TTC549 (cell line): ENCODE measurements at regions not wholly inside any gene's neighbourhood (a gene's known extent, or its start where the extent isn't known, plus 50 kb on each side); places are given as distances from the start of the nearest gene placed in this dataset.

Source experiments
- FAIRE-seq: peaks from 2 replicates; lab custom pipeline; 2012; peaks lifted over from hg19 to GRCh38; lab: Jason Lieb, UNC

- FAIRE-seq: no peak
Measured at GRCh38 chr6:152905551-152906299, 77.1 kb downstream of the FBXO5 start.

- FAIRE-seq: no peak
Measured at GRCh38 chr6:152909241-152909640, 73.6 kb downstream of the FBXO5 start.

- FAIRE-seq: no peak
Measured at GRCh38 chr6:152916035-152916434, 66.8 kb downstream of the FBXO5 start.

GRCh38 chr6:152918991-152919390, 63.9 kb downstream of the FBXO5 start:
- no peak for FAIRE-seq

- no peak for FAIRE-seq
Measured at GRCh38 chr6:152920016-152920415, 62.8 kb downstream of the FBXO5 start.
